ENCODE measurements at regions not wholly inside any gene's neighbourhood (a gene's known extent, or its start where the extent isn't known, plus 50 kb on each side); places are given as distances from the start of the nearest gene placed in this dataset.

DNA sequence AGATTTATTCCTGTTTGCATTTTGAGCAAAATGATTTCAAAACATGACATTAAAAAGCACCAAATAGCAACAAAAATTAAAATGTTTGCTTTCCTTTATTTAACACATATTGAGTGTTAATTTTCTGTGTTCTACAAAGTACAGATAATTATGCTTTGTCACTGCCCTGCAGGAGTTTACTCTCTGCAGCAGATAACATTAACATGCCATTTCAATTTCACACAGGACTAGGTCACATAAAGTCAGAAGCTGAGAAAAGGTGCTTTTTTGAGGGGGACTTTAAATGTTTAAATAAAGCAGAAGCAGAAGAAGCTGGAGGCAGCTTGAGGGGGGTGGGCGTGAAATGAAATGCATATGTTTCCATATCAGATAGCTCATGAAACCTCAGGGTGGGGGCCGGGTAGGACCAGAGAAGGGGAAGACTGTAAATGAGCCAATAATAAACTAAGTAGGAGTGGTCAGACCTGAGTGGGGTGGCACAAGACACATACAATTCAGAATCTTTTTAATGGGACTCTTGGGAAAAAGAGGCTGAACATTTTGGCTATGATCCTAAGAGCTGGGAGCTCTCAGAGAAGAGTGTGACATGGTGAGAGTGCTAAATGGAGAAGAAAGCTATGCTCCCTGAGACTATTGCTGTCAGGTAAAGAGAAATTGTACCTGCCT lies 387.5 kb downstream of the FAM170A start:
- DNase-seq, result no peak

DNA sequence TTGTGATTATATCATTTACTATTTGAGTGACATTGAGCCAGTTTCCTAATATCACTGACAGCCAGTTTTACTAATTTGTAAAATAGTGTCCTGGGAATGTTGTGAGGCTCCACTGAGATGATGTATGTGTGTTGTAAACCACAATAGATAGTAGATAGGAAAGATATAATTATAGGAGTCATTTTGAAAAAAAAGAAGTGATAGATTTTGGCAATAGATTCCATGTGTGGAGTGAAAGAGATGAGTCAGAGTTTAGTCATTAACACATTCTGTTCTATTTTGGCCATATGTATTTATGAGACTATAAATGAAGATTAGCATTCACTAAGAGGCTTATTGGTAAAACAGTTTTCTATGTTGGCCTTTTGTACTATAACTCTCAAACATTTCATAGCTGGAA lies 388.2 kb downstream of the FAM170A start:
- DNase-seq, result no peak

DNA sequence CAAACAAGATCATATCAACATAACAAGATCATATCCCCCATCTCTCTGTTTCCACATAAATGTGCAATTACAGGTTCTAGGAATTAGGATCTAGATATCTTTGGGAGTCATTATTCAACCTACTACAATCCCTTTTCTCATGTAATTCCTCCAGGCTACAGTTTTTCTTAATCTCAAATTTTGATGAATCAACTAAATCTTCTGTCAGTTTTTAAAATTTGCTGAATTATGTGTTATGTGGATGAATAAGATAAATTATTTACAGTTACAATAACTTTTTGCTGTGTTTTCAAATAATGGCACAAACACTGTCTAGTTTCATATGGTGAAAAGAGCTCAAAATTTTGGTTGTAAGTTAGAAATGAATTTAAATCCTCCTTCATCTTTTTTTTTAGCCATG lies 405.8 kb downstream of the FAM170A start:
- no peak for DNase-seq

DNA sequence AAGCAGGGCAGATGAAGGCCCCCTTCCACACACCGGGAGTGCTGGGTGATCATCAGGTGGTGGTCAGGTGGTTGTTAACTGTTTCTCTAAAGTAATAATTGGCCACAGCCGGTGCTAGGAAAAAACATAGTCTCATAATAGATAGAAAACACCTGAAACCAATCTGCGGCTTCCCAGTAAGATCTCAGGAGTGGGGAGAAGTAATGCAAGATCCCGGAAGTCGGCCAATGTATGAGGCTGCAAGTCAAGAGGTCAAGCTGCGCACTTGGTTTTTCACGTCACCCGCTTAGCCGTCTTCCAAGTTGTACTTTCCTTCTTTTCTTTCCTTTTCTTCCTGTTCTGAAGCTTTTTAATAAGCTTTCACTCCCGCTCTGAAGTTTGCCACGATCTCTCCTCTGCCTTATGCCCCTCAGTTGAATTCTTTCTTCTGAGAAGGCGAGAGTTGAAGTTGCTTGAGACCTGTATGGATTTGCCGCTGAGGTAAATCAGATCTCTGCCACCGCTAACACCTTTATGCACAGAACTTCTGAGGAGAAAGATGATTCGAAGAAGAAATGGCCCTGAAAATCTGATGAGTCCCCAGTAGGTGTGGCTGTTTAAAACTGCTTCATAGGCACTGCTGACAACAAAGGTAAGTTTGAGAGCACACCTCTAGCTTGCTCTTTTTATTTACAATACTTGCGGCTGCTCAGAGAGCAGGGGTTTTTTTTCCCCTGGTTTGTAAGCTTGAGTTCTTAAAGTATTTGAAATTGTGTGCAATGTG lies 406.6 kb downstream of the FAM170A start:
- peak; percentile 66 for DNase-seq

DNA sequence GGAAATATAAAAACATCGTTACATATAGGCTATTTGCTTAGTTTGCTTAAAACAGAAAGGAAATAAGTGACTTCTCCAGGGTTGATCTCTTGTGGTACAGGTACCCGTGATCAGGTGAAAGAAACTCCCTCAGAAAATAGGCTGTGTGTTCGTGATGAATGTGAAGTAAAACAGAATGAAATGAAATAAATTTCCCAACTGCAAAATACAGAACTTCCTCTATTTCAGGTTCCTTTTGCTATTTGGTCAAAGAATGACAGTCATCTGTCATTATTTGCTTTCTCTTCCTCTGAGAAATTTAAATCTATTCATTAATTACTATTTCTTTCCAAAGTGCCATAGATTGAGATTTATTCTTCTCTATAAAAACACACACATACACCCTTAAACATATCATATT lies 408.1 kb downstream of the FAM170A start:
- no peak for DNase-seq

DNA sequence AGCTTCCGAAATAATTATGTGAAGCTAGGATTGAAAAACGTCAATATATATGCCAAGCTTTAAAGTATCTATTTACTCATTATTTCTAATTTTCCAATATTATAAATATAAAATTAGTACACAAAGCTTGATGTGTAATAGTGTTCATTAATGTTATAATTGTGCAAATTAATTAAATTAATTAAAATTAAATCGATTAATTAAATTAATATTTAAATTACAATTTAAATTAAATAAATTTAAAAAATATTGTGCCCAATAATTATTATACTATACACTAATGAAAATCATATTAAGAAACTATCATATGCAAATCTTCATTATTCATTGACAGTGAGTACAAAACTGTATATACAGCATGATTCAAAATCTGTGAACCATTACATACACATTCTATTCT lies 409.8 kb downstream of the FAM170A start:
- no peak for DNase-seq

DNA sequence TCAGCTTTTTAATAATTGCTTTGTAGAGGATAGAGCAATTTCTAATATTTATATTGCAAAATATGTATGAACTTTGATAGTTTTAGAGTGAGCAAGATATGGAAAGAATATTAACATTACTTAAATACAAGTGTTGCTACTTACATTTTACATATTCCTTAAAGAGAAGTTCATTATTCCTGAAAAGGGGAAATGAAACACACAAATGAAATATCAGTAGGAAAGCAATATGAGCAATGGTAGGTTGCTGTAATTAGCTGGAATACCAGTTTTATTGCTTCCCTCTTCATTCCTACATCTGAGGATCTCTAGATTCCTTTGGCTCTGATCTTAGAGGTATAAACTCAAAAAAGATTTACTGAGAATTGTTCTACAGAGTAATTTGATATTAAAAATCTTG lies 414.1 kb downstream of the FAM170A start:
- no peak for DNase-seq

DNA sequence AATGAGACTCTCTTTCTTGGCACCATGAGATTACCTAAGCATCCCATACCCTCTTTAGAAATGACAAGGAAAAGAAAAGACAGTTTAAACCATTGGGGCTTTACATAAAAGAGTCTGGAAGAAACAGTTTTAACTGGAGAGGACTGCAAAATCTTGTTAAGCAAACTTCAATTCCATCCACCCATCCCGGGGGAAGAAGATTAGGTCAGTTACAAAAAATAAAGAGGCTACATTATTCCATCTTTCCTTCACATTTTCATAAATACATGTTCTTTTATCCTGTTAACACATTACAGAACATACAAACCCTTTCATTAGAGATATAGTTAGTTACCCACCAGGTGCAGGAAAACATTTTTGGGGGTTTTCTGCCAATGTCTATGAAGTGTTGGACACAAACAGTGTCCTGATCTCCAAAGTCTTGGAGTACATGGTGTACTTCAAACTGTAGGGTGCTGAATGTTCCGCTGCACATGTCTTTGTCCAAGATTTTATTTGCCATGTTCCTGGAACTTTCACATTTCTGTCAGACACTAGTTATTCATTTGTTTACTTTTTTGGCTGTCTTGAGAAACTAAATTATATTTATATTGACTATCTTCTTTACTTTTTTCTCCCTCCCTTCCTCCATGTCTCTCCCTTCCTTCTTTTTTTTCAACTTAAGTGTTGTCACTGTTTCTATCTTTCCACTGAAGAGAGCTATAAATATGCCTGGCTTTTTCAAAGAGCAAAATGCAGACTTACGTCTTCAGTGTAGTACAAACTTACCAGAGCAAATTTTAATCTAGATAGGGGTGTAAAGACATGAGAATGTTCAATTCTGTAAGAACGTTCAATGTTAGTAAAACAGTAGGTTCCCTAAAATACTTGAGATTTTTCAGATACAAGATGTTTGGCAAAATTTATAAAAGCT lies 410.9 kb upstream of the PRR16 start:
- no peak for DNase-seq

DNA sequence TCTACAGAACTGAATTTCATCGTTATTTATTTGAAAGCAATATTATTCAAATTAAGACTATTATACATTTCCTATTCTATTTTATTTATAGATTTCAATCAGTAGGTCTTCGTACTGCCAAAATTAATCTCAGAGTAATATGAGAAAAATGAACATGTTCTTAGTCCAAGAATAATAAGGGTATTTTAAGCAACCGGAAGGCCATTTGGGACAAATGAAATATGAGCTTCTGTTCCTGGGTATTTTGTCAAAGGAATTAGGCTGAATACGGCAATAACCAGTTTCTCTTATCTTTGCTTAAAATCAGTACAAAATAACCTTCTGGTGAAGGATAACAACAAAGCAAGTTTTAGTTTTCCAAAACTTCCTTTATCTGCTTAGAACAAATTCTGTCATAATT lies 410.3 kb upstream of the PRR16 start:
- no peak for DNase-seq

DNA sequence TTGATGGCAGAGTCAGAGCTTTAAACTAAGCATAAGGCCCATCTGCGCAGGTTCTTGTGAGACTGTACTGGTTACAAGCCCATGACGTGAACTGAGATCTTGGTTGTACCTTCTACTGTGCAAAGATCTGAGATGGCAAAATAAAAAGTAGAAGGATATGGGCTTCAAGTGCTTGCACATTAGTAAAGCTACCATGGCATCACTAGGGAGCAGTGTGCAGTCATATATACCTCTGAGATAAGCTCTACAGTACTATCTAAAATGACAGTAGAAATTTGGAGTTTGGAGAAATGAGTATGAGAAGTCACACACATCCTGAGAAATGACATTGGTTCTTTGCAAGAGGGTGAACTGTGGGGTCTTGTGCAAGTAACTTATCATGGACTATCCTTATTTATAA lies 408.2 kb upstream of the PRR16 start:
- DNase-seq, result peak; percentile 33

DNA sequence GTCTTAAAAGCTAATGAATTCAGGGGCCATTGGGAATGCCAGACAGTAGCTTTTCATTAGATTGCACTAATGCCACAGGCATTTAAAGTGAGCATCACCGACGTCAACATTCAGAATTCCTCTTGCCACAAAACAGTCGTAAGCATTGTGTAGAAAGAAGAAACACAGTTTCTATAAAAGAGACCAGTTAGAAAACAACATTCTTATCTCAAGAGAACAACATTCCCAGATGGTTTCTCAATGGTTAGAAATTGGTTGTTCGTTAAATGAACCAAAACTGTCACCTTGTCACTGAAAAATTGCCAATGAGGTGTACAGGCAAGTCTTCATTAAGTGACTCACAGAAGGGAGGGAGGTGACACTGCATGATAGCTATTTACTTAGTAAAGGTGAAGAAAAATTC lies 401.6 kb upstream of the PRR16 start:
- DNase-seq, result no peak

DNA sequence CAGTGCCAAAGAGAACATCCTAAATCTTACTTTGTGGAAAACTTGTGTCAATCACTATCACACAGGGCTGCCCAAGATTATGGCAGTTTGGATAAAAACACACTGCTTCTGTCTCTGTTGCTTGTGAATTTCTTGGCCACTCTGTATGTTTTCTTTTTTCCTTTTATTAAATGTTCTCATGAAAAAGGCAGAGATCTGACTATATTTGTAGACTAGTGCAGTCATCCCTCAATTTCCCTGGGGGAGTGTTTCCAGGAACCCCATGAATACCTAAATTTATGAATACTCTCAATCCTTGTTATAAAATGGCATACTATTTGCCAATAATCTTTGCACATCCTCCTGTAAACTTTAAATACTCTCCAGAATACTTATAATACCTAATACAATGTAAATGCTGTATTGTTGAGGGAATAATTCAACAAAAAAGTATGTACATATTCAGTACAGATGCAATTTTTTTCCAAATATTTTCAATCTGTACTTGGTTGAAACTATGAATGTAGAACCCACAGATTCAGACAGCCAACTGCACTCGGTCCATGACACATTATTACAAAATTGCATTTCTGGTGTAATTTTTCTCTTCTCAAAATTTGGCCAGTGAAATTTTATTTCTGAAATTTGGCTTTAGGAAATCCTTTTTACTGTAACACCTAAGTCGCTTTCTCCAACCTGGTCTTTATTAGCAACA lies 391.9 kb upstream of the PRR16 start:
- DNase-seq, result no peak

DNA sequence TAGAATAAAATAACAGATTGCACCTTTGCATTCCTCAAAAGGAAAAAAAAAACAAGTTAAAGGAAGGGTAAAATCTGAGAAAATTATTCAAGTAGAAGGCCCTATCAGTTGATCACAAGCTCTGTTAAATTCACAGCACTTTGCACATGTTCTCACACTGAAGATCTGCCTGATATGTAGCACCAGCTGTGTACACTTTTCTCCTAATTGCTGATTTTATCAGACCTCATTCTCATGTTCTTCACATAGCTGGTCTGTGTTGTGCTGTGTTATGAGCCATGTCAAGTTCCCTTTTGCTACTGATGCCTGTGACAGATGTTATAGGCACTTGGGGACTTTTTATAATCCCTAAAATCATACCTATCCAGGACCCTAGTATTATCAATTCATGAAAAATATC lies 390.4 kb upstream of the PRR16 start:
- no peak for DNase-seq

DNA sequence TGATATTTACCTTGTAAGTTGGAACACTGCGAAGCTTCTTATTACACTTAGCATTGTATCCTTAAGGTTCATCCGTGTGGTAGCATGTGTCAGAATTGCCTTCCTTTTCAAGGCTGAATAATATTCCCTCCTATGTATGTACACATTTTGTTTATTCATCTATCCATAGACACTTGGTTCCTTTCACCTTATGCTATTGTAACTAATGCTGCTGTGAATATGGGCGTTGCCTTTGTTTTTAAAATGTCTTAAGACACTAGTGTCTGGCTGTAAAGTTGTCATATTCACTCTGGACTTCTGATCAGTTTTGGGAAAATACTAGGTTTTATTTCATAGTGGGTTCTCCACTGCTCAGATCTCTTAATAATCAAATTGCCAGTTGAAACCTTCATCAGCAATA lies 383.3 kb upstream of the PRR16 start:
- no peak for DNase-seq

DNA sequence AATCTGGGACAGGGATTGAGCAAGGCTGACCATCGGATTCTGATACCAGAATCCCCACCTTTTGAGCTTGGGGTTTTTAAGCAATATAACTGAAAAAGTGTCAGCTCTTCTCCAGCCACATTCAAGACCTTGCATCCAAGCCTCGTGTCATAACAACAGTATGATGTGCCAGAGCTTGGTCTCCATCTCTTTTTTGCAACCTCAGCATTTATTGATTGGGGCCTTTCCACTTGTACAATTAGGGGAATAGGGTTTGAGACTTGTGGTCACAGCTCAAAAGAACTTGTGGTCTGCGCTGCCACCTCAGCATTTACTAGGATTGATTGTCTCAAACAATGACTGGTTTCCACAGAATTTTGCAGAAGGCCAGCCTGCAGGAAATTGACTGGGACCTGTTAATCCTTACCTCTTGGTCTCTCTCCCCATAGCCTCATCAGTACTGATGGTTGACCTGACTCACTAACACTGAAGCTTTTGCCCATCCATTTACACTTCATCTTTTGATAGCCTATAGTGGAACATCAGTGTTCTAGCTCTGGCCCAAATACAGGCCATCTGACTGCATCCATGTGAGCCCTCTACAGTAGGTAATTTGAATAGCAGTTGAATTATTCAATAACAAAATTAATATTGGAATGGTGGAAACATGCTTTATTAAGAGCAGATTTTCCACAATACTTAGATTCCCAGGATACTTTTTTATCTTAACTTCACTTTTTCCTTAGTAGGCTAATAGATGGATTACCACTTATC lies 381.6 kb upstream of the PRR16 start:
- DNase-seq, result no peak

DNA sequence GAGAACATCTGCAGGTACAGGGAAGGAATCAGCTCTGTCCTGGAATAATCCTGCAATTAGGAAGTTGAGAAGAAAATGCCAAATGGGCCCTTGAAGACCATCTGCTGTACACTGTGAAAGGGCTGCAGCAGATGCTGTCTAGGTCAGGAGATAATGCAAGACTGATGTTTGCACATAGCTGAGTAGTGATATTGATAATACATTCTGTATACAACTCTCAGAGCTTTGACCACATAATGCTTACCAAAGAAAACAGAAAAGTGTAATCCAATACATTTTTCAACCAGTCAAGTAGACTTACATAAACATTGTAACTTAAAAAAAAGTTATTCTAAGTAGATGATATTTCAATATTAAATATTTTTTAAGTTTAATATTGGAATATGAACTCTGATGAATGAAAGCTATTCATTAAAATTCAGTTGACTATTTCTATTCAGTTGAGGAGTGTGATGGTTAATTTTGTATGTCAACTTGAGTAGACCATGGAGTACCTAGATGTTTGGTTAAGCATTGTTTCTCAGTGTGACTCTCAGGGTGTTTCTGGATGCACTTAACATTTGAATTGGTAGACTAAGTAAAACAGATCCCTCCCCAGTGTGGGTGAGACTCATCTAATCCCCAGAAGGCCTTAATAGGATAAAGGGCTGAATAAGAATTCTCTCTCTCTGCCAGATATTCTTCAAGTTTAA lies 380.1 kb upstream of the PRR16 start:
- no peak for DNase-seq

DNA sequence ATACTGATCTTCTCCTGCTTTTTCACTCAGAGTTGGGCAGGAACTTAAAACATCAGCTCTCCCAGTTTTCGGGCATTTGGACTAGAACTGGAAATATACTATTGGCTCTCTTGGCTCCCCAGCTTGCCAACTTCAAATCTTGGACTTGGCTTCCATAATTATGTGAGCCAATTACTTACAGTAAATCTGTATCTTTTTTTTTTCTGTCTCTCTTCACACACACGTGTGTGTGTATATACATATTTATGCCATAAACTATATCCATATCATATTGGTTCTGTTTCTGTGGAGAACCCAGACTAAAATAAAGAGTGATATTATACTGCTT lies 379.6 kb upstream of the PRR16 start:
- no peak for DNase-seq

DNA sequence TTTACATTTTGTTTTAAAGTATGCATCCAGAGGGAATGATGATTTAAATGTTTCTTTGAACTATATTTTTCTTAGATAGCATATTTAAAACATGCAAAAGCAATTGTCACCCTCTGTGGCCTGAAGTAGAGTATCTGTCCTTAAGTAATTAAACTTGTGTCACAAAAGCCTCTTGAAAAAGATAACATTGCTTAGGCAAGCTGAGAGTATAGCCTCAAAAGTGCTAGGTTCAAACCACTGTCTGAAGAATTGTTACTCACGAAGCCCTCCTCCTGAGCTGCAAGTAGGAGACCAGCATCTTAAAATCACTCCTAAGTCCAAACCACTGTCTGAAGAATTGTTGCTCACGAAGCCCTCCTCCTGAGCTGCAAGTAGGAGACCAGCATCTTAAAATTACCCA lies 378.0 kb upstream of the PRR16 start:
- no peak for DNase-seq

DNA sequence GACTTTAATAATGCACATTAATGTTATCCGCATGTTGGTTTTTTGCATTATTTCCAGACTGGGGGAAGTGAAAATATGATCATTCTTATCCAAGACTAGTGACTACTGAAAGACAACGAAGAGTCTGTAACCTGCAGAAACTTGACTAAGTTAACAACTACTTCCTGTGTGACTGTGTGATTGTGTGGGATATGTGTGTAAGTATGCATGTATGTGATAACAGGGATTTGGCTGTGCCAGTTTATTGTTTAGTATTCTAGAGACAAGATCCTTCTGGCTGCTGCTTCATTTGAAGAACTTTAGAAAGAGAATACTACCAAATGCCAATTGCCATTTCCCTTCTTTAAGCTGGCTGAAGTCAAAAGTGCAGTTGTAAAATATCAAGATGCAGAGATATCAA lies 375.7 kb upstream of the PRR16 start:
- DNase-seq, result no peak

DNA sequence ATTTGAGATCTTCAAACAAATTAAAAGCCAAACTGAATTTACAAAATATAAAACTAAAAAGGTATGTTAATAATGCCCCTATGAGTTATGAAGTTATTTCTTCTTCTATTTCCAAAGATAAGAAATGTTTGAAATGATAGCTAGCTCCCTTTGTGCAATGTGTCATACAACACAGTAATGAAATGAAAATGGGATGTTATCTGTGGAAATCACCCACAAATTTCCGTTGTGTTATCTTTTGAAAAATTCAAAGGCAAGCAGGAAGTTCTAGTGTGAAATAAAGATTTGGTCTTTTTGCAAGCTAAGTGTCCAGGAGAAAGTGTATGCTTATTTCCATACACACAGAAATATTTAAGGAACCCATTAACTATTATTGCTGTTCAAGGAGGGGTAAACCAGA lies 375.3 kb upstream of the PRR16 start:
- DNase-seq, result no peak

DNA sequence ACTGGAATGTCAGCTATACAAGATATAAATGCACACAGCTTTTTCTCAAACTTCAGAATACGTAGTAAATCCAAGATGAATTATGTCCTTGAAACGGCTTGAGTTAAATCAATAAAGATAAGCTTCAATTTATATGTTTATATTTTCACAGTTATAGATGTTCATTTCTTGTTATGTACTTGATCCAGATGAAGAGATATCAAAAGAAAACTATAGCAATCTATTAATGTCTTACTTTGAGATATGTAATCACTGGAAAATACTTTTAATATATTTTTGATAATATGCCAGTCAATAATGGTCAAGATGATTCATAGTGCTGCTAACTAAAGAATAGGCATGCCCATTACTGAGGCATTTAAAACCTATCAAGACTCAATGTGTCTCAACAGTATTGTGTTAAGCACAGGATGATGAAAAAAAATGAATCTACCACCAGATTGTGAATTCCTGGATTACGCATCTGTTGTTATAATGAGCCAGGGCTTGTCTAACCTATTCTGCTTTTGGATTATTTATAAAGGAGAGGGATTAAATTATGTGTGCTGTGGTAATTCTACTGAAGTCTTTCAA lies 372.6 kb upstream of the PRR16 start:
- no peak for DNase-seq

DNA sequence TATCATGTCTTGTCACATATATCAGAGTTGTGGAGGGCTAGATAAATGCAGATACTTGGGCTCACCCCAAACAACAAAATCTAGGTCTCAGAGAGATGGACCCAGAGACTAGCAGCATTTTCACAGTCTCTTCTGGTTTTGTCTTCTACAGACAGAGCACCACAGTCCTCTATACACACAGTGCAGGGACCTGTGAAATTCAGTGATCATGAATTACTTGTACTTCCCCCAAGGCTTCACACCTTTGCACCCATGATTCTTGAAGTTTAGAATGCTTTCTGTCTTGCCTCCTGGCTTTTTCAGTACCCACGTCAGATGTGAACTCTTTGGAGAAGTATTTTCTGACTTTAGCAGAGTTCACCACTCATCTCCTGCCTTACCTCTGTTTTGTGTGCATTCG lies 371.5 kb upstream of the PRR16 start:
- no peak for DNase-seq

Data from RPMI8226 (cell line).